ENCODE measurements at regions not wholly inside any gene's neighbourhood (a gene's known extent, or its start where the extent isn't known, plus 50 kb on each side); places are given as distances from the start of the nearest gene placed in this dataset.

DNA sequence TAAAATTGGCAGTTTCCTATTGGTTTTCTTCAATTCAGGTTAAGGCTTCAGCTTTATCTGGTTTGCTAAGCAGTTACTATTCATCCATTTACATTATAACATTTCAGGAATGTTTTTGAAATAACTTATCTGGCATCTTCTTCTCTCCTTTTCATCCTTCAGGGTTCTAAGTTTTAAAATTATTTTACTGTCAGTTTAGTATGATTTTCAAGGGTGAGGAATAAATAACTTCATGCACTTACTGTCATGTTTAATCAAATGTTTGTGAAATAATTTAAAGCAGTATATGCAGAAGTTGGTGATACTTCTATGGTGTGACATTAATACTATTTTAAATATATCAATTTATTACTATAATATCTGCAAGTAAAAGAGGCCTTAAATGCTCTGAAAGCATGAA lies 338.1 kb upstream of the MMS22L start:
- TF ChIP-seq CTCF (IDR thresholded peaks at IDR 0.05) = no peak
- no peak for TF ChIP-seq POLR2A (IDR thresholded peaks at IDR 0.05)
